ENCODE measurements at regions not wholly inside any gene's neighbourhood (a gene's known extent, or its start where the extent isn't known, plus 50 kb on each side); places are given as distances from the start of the nearest gene placed in this dataset.

GRCh38 chr1:30638086-30638485 is 85.3 kb downstream of the MATN1 start:
- DNase-seq (ENCODE audit: low read depth): no peak

- no peak for DNase-seq (ENCODE audit: low read depth)
These were observed 86.0 kb downstream of the MATN1 start for GRCh38 chr1:30637183-30637980.

DNA sequence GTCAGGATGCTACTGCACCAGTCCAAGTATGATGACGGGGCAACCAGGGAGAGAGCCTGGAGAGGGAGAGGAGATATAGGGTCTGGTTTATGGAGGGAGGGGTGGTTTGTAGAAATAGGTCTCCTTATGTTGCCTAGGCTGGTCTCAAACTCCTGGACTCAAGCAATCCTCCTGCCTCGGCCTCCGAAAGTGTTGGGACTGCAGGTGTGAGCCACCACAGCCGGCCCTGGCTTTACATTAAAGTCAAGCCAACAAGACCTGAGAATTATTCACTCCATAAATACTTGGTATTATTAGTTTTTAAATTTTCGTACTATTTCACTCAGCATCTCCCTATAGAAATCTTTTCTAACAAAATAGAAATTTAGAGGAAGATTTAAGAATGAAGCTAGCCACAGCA is 86.8 kb downstream of the MATN1 start:
- no peak for DNase-seq (ENCODE audit: low read depth)

GRCh38 chr1:30635391-30635975 is 87.9 kb downstream of the MATN1 start:
- no peak for DNase-seq (ENCODE audit: low read depth)

- no peak for DNase-seq (ENCODE audit: low read depth)
These were observed 88.9 kb downstream of the MATN1 start for GRCh38 chr1:30634507-30634906.

DNA sequence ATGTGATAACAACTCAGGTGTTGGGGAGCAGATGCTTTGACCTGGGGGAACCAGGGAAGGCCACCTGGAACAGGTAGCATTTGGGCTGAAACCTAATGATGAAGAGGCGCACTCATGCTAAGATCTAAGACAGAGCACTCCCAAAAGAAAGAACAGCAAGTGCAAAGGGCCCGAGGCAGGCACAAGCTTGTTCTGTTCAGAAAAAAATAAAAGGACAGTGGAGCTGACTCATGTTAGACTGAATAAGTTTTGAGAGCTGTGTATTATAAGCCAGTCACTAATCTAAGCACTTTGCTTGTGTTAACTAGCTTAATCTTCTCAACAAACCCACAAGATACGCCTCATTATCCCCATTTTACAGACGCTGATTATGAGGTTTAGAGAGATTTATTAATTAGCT is 90.1 kb downstream of the MATN1 start:
- DNase-seq (ENCODE audit: low read depth): no peak

DNA sequence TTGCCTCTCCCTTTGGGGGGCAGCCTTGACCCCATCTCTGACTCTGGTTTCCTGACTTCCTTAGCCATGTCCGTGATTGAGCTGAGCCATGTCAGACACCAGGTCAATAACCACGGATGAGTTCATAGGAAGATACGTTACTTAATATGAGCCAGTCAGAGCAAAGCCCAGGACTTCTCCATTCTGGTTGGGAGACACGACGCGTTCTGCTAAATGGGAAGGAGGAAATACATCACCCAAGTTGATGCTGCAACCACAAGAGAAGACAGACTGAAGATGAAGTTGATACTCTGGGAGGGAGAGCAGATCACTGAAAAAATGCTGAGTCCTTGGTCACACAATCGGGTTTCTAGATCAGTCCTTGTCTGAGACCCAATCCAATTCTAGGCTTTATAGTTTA is 90.9 kb downstream of the MATN1 start:
- DNase-seq (ENCODE audit: low read depth): no peak

DNA sequence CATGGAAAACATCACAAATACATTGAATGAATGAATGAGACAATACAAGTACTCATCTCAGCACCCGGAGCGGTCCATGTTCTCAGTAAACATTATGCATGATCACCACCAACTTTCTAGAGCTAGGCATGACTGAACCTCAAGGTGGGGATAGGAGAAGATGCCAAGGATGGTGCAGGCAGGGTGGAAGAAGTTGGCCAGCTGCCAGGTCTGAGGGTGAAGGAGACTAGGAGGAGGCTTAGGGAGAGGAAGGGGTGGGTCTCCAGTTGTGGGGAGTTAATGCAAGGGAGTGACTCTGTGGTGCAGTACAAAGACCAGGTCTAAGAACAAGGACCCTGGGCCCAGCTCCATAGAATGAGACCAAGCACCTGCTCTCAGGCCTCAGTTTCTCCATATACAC is 91.7 kb downstream of the MATN1 start:
- no peak for DNase-seq (ENCODE audit: low read depth)

DNA sequence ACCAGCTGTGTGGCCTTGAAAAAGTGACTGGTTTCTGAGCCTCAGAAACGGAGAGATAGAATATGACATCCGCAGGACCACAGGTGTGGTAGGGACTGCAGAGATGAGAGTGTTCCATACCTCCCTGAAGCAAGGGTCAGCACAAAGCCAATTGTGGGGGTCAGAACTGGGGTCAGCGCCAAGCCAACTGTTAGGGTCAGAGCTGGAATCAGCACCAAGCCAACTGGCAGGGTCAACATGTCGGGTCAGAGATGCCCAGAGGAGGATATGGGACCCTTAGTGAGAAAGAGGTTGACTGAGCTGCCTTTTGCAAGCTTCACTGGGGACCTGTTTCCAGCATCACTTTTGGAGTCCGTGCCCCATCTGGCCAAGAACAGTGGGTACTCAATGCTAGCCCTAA is 93.9 kb downstream of the MATN1 start:
- DNase-seq (ENCODE audit: low read depth): no peak

DNA sequence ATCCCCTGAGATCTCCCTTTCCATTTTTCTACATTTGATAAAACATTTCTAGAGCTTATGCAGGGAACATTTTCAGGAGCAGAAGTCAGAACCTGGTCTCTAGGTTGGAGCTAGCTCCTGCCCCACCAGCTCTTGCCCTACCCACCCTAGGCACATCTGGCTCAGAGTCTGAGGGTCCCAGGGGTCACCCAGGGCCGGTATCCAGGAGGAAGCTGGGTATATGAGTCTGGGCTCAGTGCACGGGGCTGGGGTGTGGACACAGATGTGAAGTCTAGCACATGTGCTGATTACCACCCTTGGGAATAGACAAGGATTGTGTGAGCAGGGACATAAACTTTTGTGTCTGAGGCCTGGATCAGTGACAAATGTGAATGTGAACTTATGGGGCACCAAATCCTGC is 95.4 kb downstream of the MATN1 start:
- DNase-seq (ENCODE audit: low read depth): no peak

GRCh38 chr1:30627206-30627605 is 96.2 kb downstream of the MATN1 start:
- no peak for DNase-seq (ENCODE audit: low read depth)

DNA sequence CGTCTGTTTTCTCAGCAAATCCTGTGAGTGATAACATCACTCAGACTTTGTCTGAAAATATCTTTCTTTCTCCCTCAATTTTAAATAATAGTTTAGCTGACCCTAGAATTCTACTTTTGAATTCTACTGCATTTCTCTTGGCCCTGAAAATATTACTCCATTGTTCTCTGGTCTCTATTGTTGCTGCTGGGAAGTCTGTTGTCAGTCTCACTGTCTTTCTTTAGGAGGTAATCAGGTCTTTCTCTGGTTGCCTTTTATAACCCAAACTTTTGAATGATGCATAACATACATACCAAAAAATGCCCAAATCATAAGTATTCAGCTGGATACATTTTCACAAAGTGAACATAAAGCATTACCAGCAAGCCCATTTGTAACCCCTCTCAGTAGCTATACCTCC is 100.0 kb downstream of the MATN1 start:
- no peak for DNase-seq (ENCODE audit: low read depth)

GRCh38 chr1:30619619-30620018 is 103.8 kb downstream of the MATN1 start:
- no peak for DNase-seq (ENCODE audit: low read depth)

- DNase-seq (ENCODE audit: low read depth): no peak
These were observed 105.0 kb downstream of the MATN1 start for GRCh38 chr1:30618335-30618747.

DNA sequence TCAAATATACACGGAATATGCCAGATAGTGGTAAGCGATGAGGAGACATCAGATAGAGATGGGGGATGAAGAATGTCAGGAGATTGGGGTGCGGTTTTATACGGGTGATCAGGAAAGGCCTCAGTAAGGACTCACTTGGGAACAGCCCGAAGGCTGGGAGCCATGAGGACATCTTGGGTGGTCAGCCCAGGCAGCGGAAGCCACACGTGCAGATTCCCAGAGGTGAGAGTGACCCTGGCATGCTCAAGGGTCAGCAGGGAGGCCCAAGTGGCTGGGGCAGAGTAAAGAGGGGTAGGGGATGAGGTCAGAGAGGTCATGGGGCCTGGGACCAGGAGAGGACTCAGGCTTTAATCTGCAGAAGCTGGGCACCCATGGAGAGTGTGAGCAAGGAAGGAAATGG is 106.6 kb downstream of the MATN1 start:
- no peak for DNase-seq (ENCODE audit: low read depth)

DNA sequence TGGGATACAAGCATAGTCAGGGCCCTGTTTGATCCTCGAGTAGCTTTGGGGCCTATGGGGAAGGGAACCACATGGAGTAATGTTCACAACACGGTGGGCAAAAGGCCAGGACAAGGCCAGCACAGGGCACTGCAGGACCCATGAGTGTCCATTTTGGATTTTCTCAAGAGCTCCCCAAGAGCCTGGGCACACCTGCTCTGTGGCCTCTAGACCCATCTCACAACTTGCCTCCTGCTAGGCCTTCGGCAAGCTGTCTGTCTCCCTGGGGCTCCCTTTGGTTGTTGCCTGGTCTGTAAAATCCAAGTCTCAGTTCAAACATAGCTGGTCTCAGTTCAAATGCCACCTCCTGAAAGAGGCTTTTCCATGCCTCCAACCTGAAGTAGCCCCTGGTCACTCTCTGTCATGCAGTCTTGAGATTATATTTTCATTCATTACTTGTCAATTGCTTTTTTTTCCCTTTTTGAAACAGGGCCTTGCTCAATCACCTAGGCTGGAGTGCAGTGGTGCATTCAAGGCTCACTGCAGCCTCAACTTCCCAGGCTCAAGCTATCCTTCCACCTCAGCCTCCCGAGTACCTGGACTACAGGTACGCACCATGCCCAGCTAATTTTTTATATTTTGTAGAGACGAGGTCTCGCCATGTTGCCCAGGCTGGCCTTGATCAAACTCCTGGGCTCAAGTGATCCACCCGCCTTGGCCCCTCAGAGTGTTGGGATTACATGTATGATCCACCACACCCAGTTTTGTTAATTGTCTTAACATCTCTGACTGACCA is 107.4 kb downstream of the MATN1 start:
- DNase-seq (ENCODE audit: low read depth): no peak

- DNase-seq (ENCODE audit: low read depth): no peak
These were observed 108.1 kb downstream of the MATN1 start for GRCh38 chr1:30615076-30615795.

DNA sequence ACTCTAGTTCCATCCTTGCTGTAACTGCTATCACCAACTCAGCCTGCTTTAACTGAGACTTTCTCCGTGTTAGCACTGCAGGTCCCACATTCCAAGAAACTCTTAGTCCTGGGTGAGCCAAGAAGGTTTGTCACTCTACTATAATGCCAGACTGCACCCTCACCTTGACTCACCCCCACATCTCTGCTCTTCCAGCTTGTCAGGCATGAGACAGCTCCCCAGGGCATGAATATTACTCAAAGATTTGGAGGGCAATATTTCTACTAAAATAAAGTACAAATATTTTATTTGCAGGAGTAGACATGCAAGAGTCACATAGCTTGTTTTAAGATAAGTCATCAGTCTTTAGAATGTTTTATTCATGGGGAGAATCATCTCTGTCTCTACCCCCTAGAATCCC is 110.2 kb downstream of the MATN1 start:
- DNase-seq (ENCODE audit: low read depth): no peak

DNA sequence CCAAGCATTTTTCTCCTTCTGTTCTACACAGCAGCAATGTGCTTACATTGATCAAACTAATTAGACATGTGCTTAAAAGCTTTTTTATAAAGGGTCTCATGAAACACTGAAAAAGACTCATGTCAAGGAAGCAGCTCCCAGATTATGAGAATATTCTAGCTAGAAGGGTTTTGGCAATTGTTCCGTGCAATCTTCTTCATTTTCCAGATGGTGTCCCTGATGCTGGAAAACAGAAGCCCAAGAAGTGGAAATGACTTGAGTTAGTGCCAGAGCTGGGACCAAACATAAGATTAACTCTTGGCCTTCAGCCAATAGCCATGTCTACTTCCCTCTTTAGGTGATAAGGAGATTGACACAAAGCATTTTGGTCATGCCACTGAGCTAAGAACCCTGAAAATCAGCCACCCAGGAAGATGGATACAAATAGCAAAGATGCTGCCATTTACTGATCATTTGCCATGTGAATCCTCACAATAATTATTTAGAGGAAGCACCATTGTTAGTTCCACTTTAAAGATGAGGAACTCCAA is 110.8 kb downstream of the MATN1 start:
- no peak for DNase-seq (ENCODE audit: low read depth)

- DNase-seq (ENCODE audit: low read depth): no peak
These were observed 111.6 kb downstream of the MATN1 start for GRCh38 chr1:30611741-30612309.

GRCh38 chr1:30610917-30611316 is 112.5 kb downstream of the MATN1 start:
- DNase-seq (ENCODE audit: low read depth): no peak

GRCh38 chr1:30609999-30610345 is 113.4 kb downstream of the MATN1 start:
- DNase-seq (ENCODE audit: low read depth): no peak
